ENCODE measurements at regions not wholly inside any gene's neighbourhood (a gene's known extent, or its start where the extent isn't known, plus 50 kb on each side); places are given as distances from the start of the nearest gene placed in this dataset.

DNA sequence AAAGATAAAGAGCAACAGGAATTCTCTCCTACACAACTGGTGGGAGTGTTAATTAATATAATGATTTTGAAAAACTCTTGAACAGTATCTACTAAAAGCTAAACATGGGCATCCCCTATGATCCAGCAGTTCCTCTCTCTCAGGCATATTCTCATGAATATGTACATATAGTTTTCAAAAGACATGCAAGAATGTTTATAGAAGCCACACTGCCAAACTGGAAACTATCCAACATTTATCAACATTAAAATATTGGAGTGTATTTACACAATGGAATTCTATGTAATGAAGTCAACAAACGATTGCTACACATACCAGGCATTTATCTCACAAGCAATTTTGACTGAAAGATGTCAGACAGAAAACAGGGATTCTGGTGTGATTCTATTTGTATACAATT, 404.5 kb upstream of the ANKRD30A start:
- H3K27ac ChIP-seq = no peak overlapping the region
- TF ChIP-seq, protein P1, sequence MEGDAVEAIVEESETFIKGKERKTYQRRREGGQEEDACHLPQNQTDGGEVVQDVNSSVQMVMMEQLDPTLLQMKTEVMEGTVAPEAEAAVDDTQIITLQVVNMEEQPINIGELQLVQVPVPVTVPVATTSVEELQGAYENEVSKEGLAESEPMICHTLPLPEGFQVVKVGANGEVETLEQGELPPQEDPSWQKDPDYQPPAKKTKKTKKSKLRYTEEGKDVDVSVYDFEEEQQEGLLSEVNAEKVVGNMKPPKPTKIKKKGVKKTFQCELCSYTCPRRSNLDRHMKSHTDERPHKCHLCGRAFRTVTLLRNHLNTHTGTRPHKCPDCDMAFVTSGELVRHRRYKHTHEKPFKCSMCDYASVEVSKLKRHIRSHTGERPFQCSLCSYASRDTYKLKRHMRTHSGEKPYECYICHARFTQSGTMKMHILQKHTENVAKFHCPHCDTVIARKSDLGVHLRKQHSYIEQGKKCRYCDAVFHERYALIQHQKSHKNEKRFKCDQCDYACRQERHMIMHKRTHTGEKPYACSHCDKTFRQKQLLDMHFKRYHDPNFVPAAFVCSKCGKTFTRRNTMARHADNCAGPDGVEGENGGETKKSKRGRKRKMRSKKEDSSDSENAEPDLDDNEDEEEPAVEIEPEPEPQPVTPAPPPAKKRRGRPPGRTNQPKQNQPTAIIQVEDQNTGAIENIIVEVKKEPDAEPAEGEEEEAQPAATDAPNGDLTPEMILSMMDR (conservative IDR thresholded peaks at IDR 0.05; ENCODE audit: low read depth) = no peak
- ChIA-PET CTCF (no interaction called here), POLR2A (ENCODE audit: low non-redundant PET) (no interaction called here)
- DNase-seq (ENCODE audit: low spot score) = no peak

DNA sequence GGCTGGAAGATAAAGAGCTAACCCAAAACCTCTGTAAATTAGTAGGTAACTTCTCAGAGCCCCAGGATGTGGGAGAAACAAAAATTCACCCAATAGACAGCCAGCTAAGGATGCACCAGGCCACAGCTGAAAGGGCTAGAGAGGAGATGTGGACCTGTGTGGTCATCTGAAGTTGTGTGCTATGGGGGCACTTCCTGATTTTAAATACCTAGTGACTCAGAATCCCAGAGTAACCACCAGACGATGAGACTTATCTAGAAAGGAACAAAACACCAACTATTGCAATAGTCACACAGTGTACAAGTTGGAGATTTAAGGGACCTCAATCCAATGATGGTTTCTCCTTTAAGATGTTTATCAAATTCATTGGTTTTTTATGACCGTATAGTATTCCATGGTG, 408.3 kb upstream of the ANKRD30A start:
- POLR2A ChIA-PET (ENCODE audit: low non-redundant PET) = no interaction called here
- TF ChIP-seq, protein P1 (conservative IDR thresholded peaks at IDR 0.05; ENCODE audit: low read depth) = no peak
- CTCF ChIA-PET = no interaction called here
- no peak overlapping the region for H3K27ac ChIP-seq
- DNase-seq (ENCODE audit: low spot score) = no peak

DNA sequence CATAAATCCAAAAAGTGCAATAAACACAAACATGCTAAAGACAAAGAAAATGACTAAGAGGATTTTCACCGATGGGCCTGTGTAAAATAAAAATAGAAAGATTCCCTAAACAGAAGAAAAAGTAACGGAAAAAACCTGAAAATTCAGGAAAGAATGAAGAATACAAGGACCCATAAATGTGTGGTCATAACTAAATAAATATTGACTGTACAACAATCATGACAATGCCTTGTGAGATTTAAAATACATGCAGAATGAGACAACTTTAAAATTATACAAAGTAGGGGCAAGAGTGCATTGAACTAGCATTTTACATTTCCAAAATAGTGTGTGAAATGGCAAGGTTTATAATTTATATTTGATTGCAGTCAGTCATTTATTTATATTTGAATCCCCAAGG, 409.1 kb upstream of the ANKRD30A start:
- ChIA-PET POLR2A (ENCODE audit: low non-redundant PET) (no interaction called here), CTCF (no interaction called here)
- no peak for DNase-seq (ENCODE audit: low spot score)
- TF ChIP-seq, protein P1 (conservative IDR thresholded peaks at IDR 0.05; ENCODE audit: low read depth) = no peak
- H3K27ac ChIP-seq = no peak overlapping the region

- DNase-seq (ENCODE audit: low spot score) = no peak
- POLR2A ChIA-PET (ENCODE audit: low non-redundant PET) = no interaction called here
- CTCF ChIA-PET = no interaction called here
- no peak overlapping the region for H3K27ac ChIP-seq
- TF ChIP-seq, protein P1 (conservative IDR thresholded peaks at IDR 0.05; ENCODE audit: low read depth) = no peak
Observed at GRCh38 chr10:36712695-36713094, 412.7 kb upstream of the ANKRD30A start.

DNA sequence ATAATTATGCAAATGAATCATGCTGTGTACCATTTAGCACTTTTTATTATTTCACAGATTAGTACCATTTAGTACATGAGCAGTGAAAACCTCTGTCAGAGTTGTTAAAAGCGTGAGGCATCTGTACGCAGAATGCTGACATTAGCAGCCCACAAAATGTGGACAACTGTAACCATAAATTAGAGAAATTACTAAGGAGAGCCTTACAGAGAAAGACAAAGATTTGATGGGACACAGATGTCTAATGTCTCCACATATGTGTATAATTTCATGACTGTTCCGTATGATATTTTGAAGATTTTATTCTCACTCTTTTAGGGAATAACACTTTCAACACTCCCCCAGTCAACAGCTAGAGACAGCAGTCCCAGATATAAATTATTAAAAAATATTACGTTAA, 414.0 kb upstream of the ANKRD30A start:
- ChIA-PET CTCF (no interaction called here), POLR2A (ENCODE audit: low non-redundant PET) (interaction anchor here (0.6 kb wide), 1 partner anchor 333 kb away, joined by 4 read pairs; no protein-coding TSS in a partner anchor)
- DNase-seq (ENCODE audit: low spot score) = no peak
- H3K27ac ChIP-seq = no peak overlapping the region
- TF ChIP-seq, protein P1 (conservative IDR thresholded peaks at IDR 0.05; ENCODE audit: low read depth) = no peak

GRCh38 chr10:36704124-36704523, 421.3 kb upstream of the ANKRD30A start:
- TF ChIP-seq, protein P1 (conservative IDR thresholded peaks at IDR 0.05; ENCODE audit: low read depth) = no peak
- DNase-seq (ENCODE audit: low spot score) = no peak
- CTCF ChIA-PET = no interaction called here
- POLR2A ChIA-PET (ENCODE audit: low non-redundant PET) = no interaction called here
- H3K27ac ChIP-seq = no peak overlapping the region

DNA sequence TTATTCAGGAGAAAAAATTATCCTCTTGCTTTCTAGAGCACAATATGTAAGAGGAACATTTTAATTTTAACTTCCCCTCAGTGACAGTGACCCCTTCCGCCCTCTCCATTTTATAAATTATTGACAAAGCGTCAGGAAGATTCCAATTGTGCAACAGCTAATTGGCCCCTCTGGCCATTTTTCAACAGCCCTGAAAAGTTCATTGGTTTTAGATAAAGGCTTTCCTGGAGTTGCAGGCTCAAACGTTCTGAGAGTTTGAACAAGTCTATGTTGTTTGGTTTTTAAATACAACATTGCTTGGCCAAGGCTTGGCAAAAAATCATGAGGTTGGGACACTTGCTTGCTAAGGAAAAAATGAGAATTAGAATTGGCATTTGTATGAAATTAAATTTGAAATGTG, 422.2 kb upstream of the ANKRD30A start:
- no peak overlapping the region for H3K27ac ChIP-seq
- TF ChIP-seq, protein P1 (conservative IDR thresholded peaks at IDR 0.05; ENCODE audit: low read depth) = no peak
- no peak for DNase-seq (ENCODE audit: low spot score)
- ChIA-PET CTCF (no interaction called here), POLR2A (ENCODE audit: low non-redundant PET) (no interaction called here)

Measured in RWPE1 (cell line).